GM18909 (cell line): ENCODE measurements at regions not wholly inside any gene's neighbourhood (a gene's known extent, or its start where the extent isn't known, plus 50 kb on each side); places are given as distances from the start of the nearest gene placed in this dataset.

Source experiments
- ATAC-seq: cut with Tn5 transposase; IDR thresholded peaks from one replicate; pipeline ENCODE4 v1.9.1; 2021; ENCODE audit warnings: mild to moderate bottlenecking; ENCODE audit not compliant: unreplicated experiment, poor library complexity

GRCh38 chr1:163013826-163014600 is 55.1 kb upstream of the RGS4 start:
- no peak for ATAC-seq

GRCh38 chr1:163006051-163006834 is 62.9 kb upstream of the RGS4 start:
- no peak for ATAC-seq

- no peak for ATAC-seq
Observed at GRCh38 chr1:162997499-162998285, 71.5 kb upstream of the RGS4 start.

- ATAC-seq = no peak
Observed at GRCh38 chr1:162996261-162996660, 72.9 kb upstream of the RGS4 start.

- no peak for ATAC-seq
Observed at GRCh38 chr1:162994921-162995320, 74.2 kb upstream of the RGS4 start.

GRCh38 chr1:162993846-162994245 is 75.3 kb upstream of the RGS4 start:
- ATAC-seq = no peak

GRCh38 chr1:162992945-162993344 is 76.2 kb upstream of the RGS4 start:
- no peak for ATAC-seq

- no peak for ATAC-seq
Observed at GRCh38 chr1:162991444-162991843, 77.7 kb upstream of the RGS4 start.

GRCh38 chr1:162990665-162991064 is 78.5 kb upstream of the RGS4 start:
- ATAC-seq = no peak

GRCh38 chr1:162988869-162989268 is 80.3 kb upstream of the RGS4 start:
- ATAC-seq = no peak

GRCh38 chr1:162987866-162988265 is 81.3 kb upstream of the RGS4 start:
- no peak for ATAC-seq

GRCh38 chr1:162985816-162986435 is 83.2 kb upstream of the RGS4 start:
- ATAC-seq = no peak

GRCh38 chr1:162984699-162985098 is 84.5 kb upstream of the RGS4 start:
- ATAC-seq = no peak

- ATAC-seq = no peak
Observed at GRCh38 chr1:162983671-162984425, 85.3 kb upstream of the RGS4 start.

- ATAC-seq = no peak
Observed at GRCh38 chr1:162982364-162982763, 86.8 kb upstream of the RGS4 start.

GRCh38 chr1:162977944-162978568 is 91.1 kb upstream of the RGS4 start:
- no peak for ATAC-seq

- ATAC-seq = no peak
Observed at GRCh38 chr1:162976628-162977027, 92.5 kb upstream of the RGS4 start.

GRCh38 chr1:162974810-162975209 is 94.4 kb upstream of the RGS4 start:
- ATAC-seq = no peak

- no peak for ATAC-seq
Observed at GRCh38 chr1:162973381-162973795, 95.8 kb upstream of the RGS4 start.
